Neural cell (in vitro differentiated cells): ENCODE measurements at regions not wholly inside any gene's neighbourhood (a gene's known extent, or its start where the extent isn't known, plus 50 kb on each side); places are given as distances from the start of the nearest gene placed in this dataset.

Experiments used
- CTCF ChIP-seq: fragments of 450-650 bp; IDR thresholded peaks from 2 replicates; pipeline ENCODE4 v1.5.1; 2014; ENCODE audit warnings: antibody characterized with exemption, mild to moderate bottlenecking, moderate library complexity; ENCODE audit not compliant: poor library complexity, severe bottlenecking
- EP300 ChIP-seq: fragments of 450-650 bp; conservative IDR thresholded peaks from 2 replicates; pipeline ENCODE4 v1.6.1; 2014; ENCODE audit warnings: antibody characterized with exemption, mild to moderate bottlenecking, moderate library complexity; ENCODE audit not compliant: poor library complexity, severe bottlenecking
- MXI1 ChIP-seq: fragments of 450-650 bp; conservative IDR thresholded peaks from 2 replicates; pipeline ENCODE4 v1.6.1; 2014; ENCODE audit warnings: antibody characterized with exemption, mild to moderate bottlenecking; ENCODE audit not compliant: poor library complexity, severe bottlenecking
- POLR2AphosphoS5 ChIP-seq: IDR thresholded peaks from 2 replicates; pipeline ENCODE4 v1.6.1; 2012

- TF ChIP-seq POLR2AphosphoS5 (no peak), MXI1 (no peak), CTCF (no peak), EP300 (no peak)
These were observed 56.6 kb downstream of the SOWAHC start for GRCh38 chr2:109670556-109671411.
